H1 (cell line): ENCODE measurements at regions not wholly inside any gene's neighbourhood (a gene's known extent, or its start where the extent isn't known, plus 50 kb on each side); places are given as distances from the start of the nearest gene placed in this dataset.

Experiments
- CTCF ChIA-PET: fragments of 300-600 bp; sonication (Branson Sonifier 250); formaldehyde crosslinking; loops from one replicate; lab custom pipeline; 2021; ENCODE audit not compliant: partially characterized antibody; lab: Charles Lee
- POLR2A ChIA-PET: fragments of 300-600 bp; sonication (Branson Sonifier 250); formaldehyde crosslinking; loops from one replicate; lab custom pipeline; 2021; ENCODE audit warnings: inconsistent platforms; ENCODE audit not compliant: partially characterized antibody; lab: Charles Lee
- DNase-seq, 2 experiments: peaks; one replicate each; pipeline versions ENCODE4 v3.0.0 to v3.0.0-alpha.2; 2010 to 2022; ENCODE audit warnings: low spot score in 2 of 2, low read depth in 1 of 2, mixed read lengths in 1 of 2
- FAIRE-seq: peaks from 2 replicates; lab custom pipeline; 2011; peaks lifted over from hg19 to GRCh38; lab: Jason Lieb, UNC
- H2AFZ ChIP-seq: 2 replicates; pipeline ENCODE4 v1.8.1; 2012; ENCODE audit warnings: low read length, inconsistent platforms
- H2AK5ac ChIP-seq: 2 replicates; pipeline ENCODE4 v1.6.1; 2013; ENCODE audit warnings: low read depth, low read length
- H2BK120ac ChIP-seq: replicated peaks from 2 replicates; pipeline ENCODE3; 2013; ENCODE audit warnings: low read depth, low read length, inconsistent platforms
- H2BK12ac ChIP-seq: 2 replicates; pipeline ENCODE4 v1.6.1; 2013; ENCODE audit warnings: low read depth, low read length
- H2BK15ac ChIP-seq: 2 replicates; pipeline ENCODE4 v1.6.1; 2013; ENCODE audit warnings: low read length
- H2BK20ac ChIP-seq: 2 replicates; pipeline ENCODE4 v1.6.1; 2013; ENCODE audit warnings: low read length
- H2BK5ac ChIP-seq: 2 replicates; pipeline ENCODE4 v1.6.1; 2013; ENCODE audit warnings: low read depth, low read length
- H3K14ac ChIP-seq: 2 replicates; pipeline ENCODE4 v1.6.1; 2013; ENCODE audit warnings: inconsistent platforms; ENCODE audit not compliant: insufficient read length
- H3K18ac ChIP-seq: 2 replicates; pipeline ENCODE4 v1.6.1; 2013; ENCODE audit warnings: low read length; ENCODE audit errors: extremely low read depth
- H3K23ac ChIP-seq: 2 replicates; pipeline ENCODE4 v1.6.1; 2013; ENCODE audit warnings: inconsistent platforms; ENCODE audit not compliant: insufficient read length
- H3K23me2 ChIP-seq: 2 replicates; pipeline ENCODE4 v1.6.1; 2013; ENCODE audit warnings: low read depth, low read length
- H3K27ac ChIP-seq: 2 replicates; pipeline ENCODE4 v1.6.1; 2011; ENCODE audit warnings: low read depth, low read length, inconsistent platforms
- H3K27me3 ChIP-seq, 4 experiments: replicated peaks in 1 of 4; 1 replicate in 1 of 4; 2 replicates in 3 of 4; pipeline versions ENCODE4 v1.6.1 to v1.8.1; 2011 to 2013; ENCODE audit warnings: low read length in 3 of 4, mild to moderate bottlenecking in 3 of 4, inconsistent platforms in 2 of 4, mixed read lengths in 2 of 4, moderate library complexity in 1 of 4; ENCODE audit not compliant: control insufficient read depth in 3 of 4, insufficient read depth in 3 of 4; ENCODE audit errors: extremely low read depth in 1 of 4
- H3K36me3 ChIP-seq, 4 experiments: 2 replicates each; pipeline versions ENCODE4 v1.6.1 to v1.8.1; 2011 to 2013; ENCODE audit warnings: mild to moderate bottlenecking in 4 of 4, low read length in 3 of 4, moderate library complexity in 2 of 4, control low read depth in 1 of 4, inconsistent platforms in 1 of 4; ENCODE audit not compliant: insufficient read depth in 4 of 4, control insufficient read depth in 2 of 4
- H3K4ac ChIP-seq: replicated peaks from 2 replicates; pipeline ENCODE3; 2013; ENCODE audit warnings: low read length, low read depth, mixed read lengths, inconsistent platforms; ENCODE audit not compliant: insufficient read length
- H3K4me1 ChIP-seq, 4 experiments: replicated peaks in 1 of 4; 1 replicate in 1 of 4; 2 replicates in 3 of 4; pipeline versions ENCODE4 v1.6.1 to v1.8.1; 2011 to 2013; ENCODE audit warnings: low read length in 3 of 4, inconsistent platforms in 2 of 4, mixed read lengths in 1 of 4; ENCODE audit not compliant: insufficient read depth in 4 of 4, control insufficient read depth in 3 of 4
- H3K4me2 ChIP-seq, 2 experiments: 2 replicates each; pipeline versions ENCODE4 v1.6.1 to v1.8.1; 2011 to 2013; ENCODE audit warnings: low read depth in 2 of 2, low read length in 2 of 2, control low read depth in 1 of 2, inconsistent platforms in 1 of 2, mild to moderate bottlenecking in 1 of 2; ENCODE audit not compliant: insufficient read depth in 1 of 2
- H3K4me3 ChIP-seq, 4 experiments: fragments of 200-600, 300-600 bp in 1 of 4; sonication (generic), shearing (Covaris generic), sonication (Bioruptor Twin) in 1 of 4; 2 replicates each; pipeline versions ENCODE4 v1.5.1 to v1.8.1; 2011 to 2016; ENCODE audit warnings: low read length in 4 of 4, low read depth in 3 of 4, control low read depth in 2 of 4, inconsistent platforms in 2 of 4, mild to moderate bottlenecking in 2 of 4, mixed read lengths in 1 of 4, moderate library complexity in 1 of 4; ENCODE audit not compliant: insufficient read depth in 2 of 4; ENCODE audit errors: extremely low read depth in 1 of 4
- H3K56ac ChIP-seq: replicated peaks from 2 replicates; pipeline ENCODE3; 2013; ENCODE audit warnings: low read depth, mild to moderate bottlenecking, mixed read lengths, low read length, inconsistent platforms; ENCODE audit not compliant: insufficient read length
- H3K79me1 ChIP-seq: 2 replicates; pipeline ENCODE4 v1.6.1; 2013; ENCODE audit warnings: low read depth, low read length, control low read depth
- H3K79me2 ChIP-seq, 2 experiments: 2 replicates each; pipeline versions ENCODE4 v1.6.1 to v1.8.1; 2012 to 2013; ENCODE audit warnings: low read length in 2 of 2, mild to moderate bottlenecking in 2 of 2, inconsistent platforms in 1 of 2; ENCODE audit not compliant: insufficient read depth in 2 of 2, control insufficient read depth in 1 of 2
- H3K9ac ChIP-seq, 4 experiments: replicated peaks in 1 of 4; 1 replicate in 1 of 4; 2 replicates in 3 of 4; pipeline versions ENCODE4 v1.6.1 to v1.8.1; 2011 to 2013; ENCODE audit warnings: low read depth in 3 of 4, low read length in 3 of 4, control low read depth in 2 of 4, mild to moderate bottlenecking in 2 of 4, moderate library complexity in 2 of 4, inconsistent platforms in 1 of 4; ENCODE audit errors: extremely low read depth in 1 of 4
- H3K9me3 ChIP-seq, 2 experiments: 2 replicates each; pipeline versions ENCODE4 v1.6.1 to v1.8.1; 2012 to 2013; ENCODE audit warnings: mild to moderate bottlenecking in 2 of 2, moderate library complexity in 2 of 2, control low read depth in 1 of 2, inconsistent platforms in 1 of 2, low read depth in 1 of 2, low read length in 1 of 2, mixed read lengths in 1 of 2; ENCODE audit not compliant: insufficient read depth in 2 of 2
- H4K20me1 ChIP-seq, 2 experiments: replicated peaks in 1 of 2; 2 replicates each; pipeline versions ENCODE3 to v1.8.1; 2011 to 2013; ENCODE audit warnings: inconsistent platforms in 2 of 2, low read length in 2 of 2, mild to moderate bottlenecking in 1 of 2; ENCODE audit not compliant: insufficient read depth in 2 of 2, control insufficient read depth in 1 of 2
- H4K5ac ChIP-seq: 2 replicates; pipeline ENCODE4 v1.6.1; 2013; ENCODE audit warnings: low read length, low read depth, mixed read lengths, inconsistent platforms; ENCODE audit not compliant: insufficient read length
- H4K8ac ChIP-seq: 2 replicates; pipeline ENCODE4 v1.8.0; 2013; ENCODE audit warnings: mild to moderate bottlenecking, moderate library complexity, low read length, inconsistent platforms; ENCODE audit not compliant: insufficient read depth; ENCODE audit errors: extremely low read depth
- H4K91ac ChIP-seq: replicated peaks from 2 replicates; pipeline ENCODE3; 2013; ENCODE audit warnings: low read length, mixed read lengths, inconsistent platforms; ENCODE audit not compliant: insufficient read length
- BRCA1 ChIP-seq: IDR thresholded peaks from 2 replicates; pipeline ENCODE4 v1.6.1; 2012; ENCODE audit warnings: low read depth, low read length, improper control_type of control experiment
- CEBPB ChIP-seq: IDR thresholded peaks from 2 replicates; pipeline ENCODE4 v1.6.1; 2012; ENCODE audit warnings: low read depth, low read length
- CTCF ChIP-seq, 3 experiments: IDR thresholded peaks; 1 replicate in 2 of 3; 2 replicates in 1 of 3; pipeline versions ENCODE4 v1.5.1 to v1.6.1; 2011; ENCODE audit warnings: low read length in 3 of 3, mild to moderate bottlenecking in 3 of 3, inconsistent platforms in 2 of 3, low read depth in 1 of 3, moderate library complexity in 1 of 3; ENCODE audit not compliant: insufficient read depth in 1 of 3; ENCODE audit errors: control extremely low read depth in 1 of 3
- HDAC2 ChIP-seq, 2 experiments: fragments of 300-600 bp in 1 of 2; sonication (generic) in 1 of 2; IDR thresholded peaks; 2 replicates each; pipeline ENCODE4 v1.6.1; 2011 to 2012; ENCODE audit warnings: low read depth in 2 of 2, low read length in 2 of 2, mild to moderate bottlenecking in 2 of 2, moderate library complexity in 2 of 2, borderline replicate concordance in 1 of 2, inconsistent platforms in 1 of 2
- RAD21 ChIP-seq, 2 experiments: IDR thresholded peaks in 1 of 2; conservative IDR thresholded peaks in 1 of 2; 2 replicates each; pipeline ENCODE4 v1.6.1; 2011; ENCODE audit warnings: low read depth in 2 of 2, low read length in 2 of 2, improper control_type of control experiment in 1 of 2, inconsistent platforms in 1 of 2, mild to moderate bottlenecking in 1 of 2, moderate library complexity in 1 of 2
- SIRT6 ChIP-seq: IDR thresholded peaks from one replicate; pipeline ENCODE4 v1.7.1; 2012; ENCODE audit warnings: low read length, inconsistent platforms
- SRF ChIP-seq: IDR thresholded peaks from 2 replicates; pipeline ENCODE4 v1.6.1; 2011; ENCODE audit warnings: mild to moderate bottlenecking, low read depth, low read length, moderate library complexity
- WGBS, 2 experiments: shearing (Covaris generic) in 1 of 2; methylation state at CpG; one replicate each; pipeline versions ENCODE4 v1.1.6 to v1.1.7; 2013 to 2015; ENCODE audit warnings: low lambda C conversion rate in 2 of 2, mixed read lengths in 2 of 2, inconsistent platforms in 1 of 2, low coverage in 1 of 2, missing lambda C conversion rate in 1 of 2; ENCODE audit not compliant: insufficient replicate concordance in 2 of 2, insufficient coverage in 1 of 2, insufficient read length in 1 of 2; ENCODE audit errors: extremely low coverage in 1 of 2, missing lambda C conversion rate in 1 of 2; 5-methylcytosine and 5-hydroxymethylcytosine counted together

- no peak overlapping the region for H3K23ac ChIP-seq
- no peak overlapping the region for H2BK15ac ChIP-seq
- no peak overlapping the region for H3K18ac ChIP-seq
- no peaks in the 10 kb centered on the region for H3K23me2 ChIP-seq
- no peak overlapping the region for H2AK5ac ChIP-seq
- no peaks in the 10 kb centered on the region for H3K27me3 ChIP-seq
- DNase-seq (no peak), FAIRE-seq (peak; percentile 79)
- ChIA-PET CTCF (interaction anchor here (0.6 to 1.5 kb wide), 24 partner anchors 8 to 1436 kb away, joined by 3 to 10 read pairs (median 3); no protein-coding TSS in a partner anchor), POLR2A (no interaction called here)
- no peak overlapping the region for H4K8ac ChIP-seq
- no peak overlapping the region for H3K4me2 ChIP-seq
- no peaks in the 10 kb centered on the region for H3K4me1 ChIP-seq
- H2BK120ac ChIP-seq = no peak overlapping the region
- no peaks in the 10 kb centered on the region for H3K9me3 ChIP-seq
- no peak overlapping the region for H3K9ac ChIP-seq
- H2BK5ac ChIP-seq = no peak overlapping the region
- no peak overlapping the region for H4K5ac ChIP-seq
- H2AFZ ChIP-seq = peak overlapping the region; percentile 48; the same call in 1 of the 2 replicates
- H3K56ac ChIP-seq = no peak overlapping the region
- no peak overlapping the region for H2BK20ac ChIP-seq
- TF ChIP-seq CTCF (IDR thresholded peaks at IDR 0.05; ENCODE audit: control extremely low read depth in 1 of 3, insufficient read depth in 1 of 3, low read depth in 1 of 3, low read length in 3 of 3) (peak in 2 of 3 experiments; percentile 44 to 61; a peak in 2 of 4 replicates), CEBPB (peak; percentile 36; the same call in 1 of the 2 replicates), RAD21 (IDR thresholded peaks at IDR 0.05 in 1 of 2, conservative IDR thresholded peaks at IDR 0.05 in 1 of 2; ENCODE audit: low read depth in 2 of 2, low read length in 2 of 2) (peak; percentile 62 to 70), SRF (no peak), BRCA1 (no peak), HDAC2 (IDR thresholded peaks at IDR 0.05; ENCODE audit: borderline replicate concordance in 1 of 2, low read depth in 2 of 2, low read length in 2 of 2) (no peak), SIRT6 (no peak)
- H4K91ac ChIP-seq = no peak overlapping the region
- H3K27ac ChIP-seq = no peak overlapping the region
- no peaks in the 10 kb centered on the region for H3K79me1 ChIP-seq
- H4K20me1 ChIP-seq = no peaks in the 10 kb centered on the region
- H3K79me2 ChIP-seq = no peaks in the 10 kb centered on the region
- no peak overlapping the region for H3K4me3 ChIP-seq
- no peak overlapping the region for H2BK12ac ChIP-seq
- H3K36me3 ChIP-seq = no peaks in the 10 kb centered on the region
- H3K14ac ChIP-seq = no peak overlapping the region
- H3K4ac ChIP-seq = no peak overlapping the region
- WGBS, 2 experiments = 56% methylated on average over 8 of the region's 8 CpGs; no CpG with 5 or more reads in 1 of the 2 experiments
These were observed 78.8 kb downstream of the MZT1 start for GRCh38 chr13:72648513-72649065.
